ENCODE measurements at regions not wholly inside any gene's neighbourhood (a gene's known extent, or its start where the extent isn't known, plus 50 kb on each side); places are given as distances from the start of the nearest gene placed in this dataset.

GRCh38 chr4:38523054-38523453 lies 140.9 kb upstream of the KLF3 start:
- no peaks in the 10 kb centered on the region for H3K9me3 ChIP-seq (ENCODE audit: severe bottlenecking)
- no peak overlapping the region for H3K27ac ChIP-seq (ENCODE audit: poor library complexity, severe bottlenecking)
- DNase-seq (ENCODE audit: low spot score) = no peak
- no peaks in the 10 kb centered on the region for H3K27me3 ChIP-seq (ENCODE audit: insufficient read depth, poor library complexity, severe bottlenecking)
- no peak overlapping the region for H3K4me3 ChIP-seq (ENCODE audit: severe bottlenecking)
- H3K36me3 ChIP-seq (ENCODE audit: low read depth) = no peaks in the 10 kb centered on the region
- TF ChIP-seq CTCF (IDR thresholded peaks at IDR 0.05; ENCODE audit: poor library complexity, severe bottlenecking) = no peak
- ATAC-seq (ENCODE audit: low read depth) = no peak
- H3K4me1 ChIP-seq (ENCODE audit: insufficient read depth, poor library complexity, severe bottlenecking) = no peaks in the 10 kb centered on the region

- ATAC-seq (ENCODE audit: low read depth) = no peak
- Histone ChIP-seq H3K9me3 (ENCODE audit: severe bottlenecking) (no peaks in the 10 kb centered on the region), H3K27ac (ENCODE audit: poor library complexity, severe bottlenecking) (no peak overlapping the region), H3K4me3 (ENCODE audit: severe bottlenecking) (no peak overlapping the region), H3K27me3 (ENCODE audit: insufficient read depth, poor library complexity, severe bottlenecking) (no peaks in the 10 kb centered on the region), H3K4me1 (ENCODE audit: insufficient read depth, poor library complexity, severe bottlenecking) (no peaks in the 10 kb centered on the region), H3K36me3 (ENCODE audit: low read depth) (no peaks in the 10 kb centered on the region)
- TF ChIP-seq CTCF (IDR thresholded peaks at IDR 0.05; ENCODE audit: poor library complexity, severe bottlenecking) = no peak
- no peak for DNase-seq (ENCODE audit: low spot score)
Measured at GRCh38 chr4:38523524-38524448, 140.2 kb upstream of the KLF3 start.

GRCh38 chr4:38526412-38526811 lies 137.6 kb upstream of the KLF3 start:
- H3K4me1 ChIP-seq (ENCODE audit: insufficient read depth, poor library complexity, severe bottlenecking) = no peaks in the 10 kb centered on the region
- ATAC-seq (ENCODE audit: low read depth) (no peak), DNase-seq (ENCODE audit: low spot score) (no peak)
- no peak for TF ChIP-seq CTCF (IDR thresholded peaks at IDR 0.05; ENCODE audit: poor library complexity, severe bottlenecking)
- H3K36me3 ChIP-seq (ENCODE audit: low read depth) = no peaks in the 10 kb centered on the region
- H3K27ac ChIP-seq (ENCODE audit: poor library complexity, severe bottlenecking) = no peak overlapping the region
- no peak overlapping the region for H3K4me3 ChIP-seq (ENCODE audit: severe bottlenecking)
- H3K9me3 ChIP-seq (ENCODE audit: severe bottlenecking) = no peaks in the 10 kb centered on the region
- H3K27me3 ChIP-seq (ENCODE audit: insufficient read depth, poor library complexity, severe bottlenecking) = no peaks in the 10 kb centered on the region

- Histone ChIP-seq H3K36me3 (ENCODE audit: low read depth) (no peaks in the 10 kb centered on the region), H3K27ac (ENCODE audit: poor library complexity, severe bottlenecking) (no peak overlapping the region), H3K4me1 (ENCODE audit: insufficient read depth, poor library complexity, severe bottlenecking) (no peaks in the 10 kb centered on the region), H3K9me3 (ENCODE audit: severe bottlenecking) (no peaks in the 10 kb centered on the region), H3K4me3 (ENCODE audit: severe bottlenecking) (no peak overlapping the region), H3K27me3 (ENCODE audit: insufficient read depth, poor library complexity, severe bottlenecking) (no peaks in the 10 kb centered on the region)
- DNase-seq (ENCODE audit: low spot score) (no peak), ATAC-seq (ENCODE audit: low read depth) (no peak)
- no peak for TF ChIP-seq CTCF (IDR thresholded peaks at IDR 0.05; ENCODE audit: poor library complexity, severe bottlenecking)
Measured at GRCh38 chr4:38529189-38530115, 134.5 kb upstream of the KLF3 start.

All from RWPE2 (cell line).